Glomerular endothelial cell (primary cell): ENCODE measurements at regions not wholly inside any gene's neighbourhood (a gene's known extent, or its start where the extent isn't known, plus 50 kb on each side); places are given as distances from the start of the nearest gene placed in this dataset.
"Not testable (repeated sequence)": the region's sequence is repeated elsewhere in the genome, so short reads cannot be mapped to it uniquely, and the experiment has no call there.

Experiments used
- DNase-seq: peaks from one replicate; pipeline ENCODE4 v3.0.0-alpha.2; 2011; ENCODE audit warnings: low read depth, low spot score; ENCODE audit errors: extremely low read depth

DNA sequence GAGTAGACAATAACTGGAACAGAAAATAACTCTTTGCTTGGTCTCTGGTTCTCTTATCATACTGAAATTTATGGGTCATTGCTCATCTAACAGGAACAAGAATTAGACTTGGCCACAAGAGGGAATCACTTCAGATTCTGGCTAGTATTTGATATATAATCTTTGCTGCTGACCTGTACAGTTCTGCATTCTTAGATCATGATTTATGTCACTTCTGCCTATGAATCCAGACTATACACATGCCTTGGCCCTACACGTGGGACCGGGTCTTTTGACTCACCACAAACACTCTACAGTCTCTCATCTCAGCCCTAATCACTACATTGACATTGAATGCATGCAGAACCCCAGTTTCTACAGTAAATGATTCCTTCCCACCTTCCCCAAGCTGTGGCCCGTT lies 162.5 kb upstream of the SOX2 start:
- DNase-seq = no peak

DNA sequence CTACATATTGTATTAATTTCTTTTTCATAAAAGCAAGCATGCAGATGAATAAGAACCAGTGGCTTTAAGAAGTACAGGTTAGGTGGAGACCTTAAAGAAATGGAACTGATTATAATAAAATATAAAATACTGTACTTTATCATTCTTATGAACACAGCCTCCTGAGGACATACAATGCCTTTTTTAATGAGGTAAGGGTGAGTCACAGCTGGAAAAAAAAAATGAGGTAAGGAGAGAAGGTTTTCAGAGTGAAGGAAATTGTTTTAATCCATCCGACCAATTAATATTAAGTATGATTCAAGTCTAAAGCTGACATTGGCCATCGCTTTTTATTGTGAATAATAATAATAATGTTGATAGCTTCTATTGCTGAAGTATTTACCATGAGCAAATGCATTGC lies 170.3 kb upstream of the SOX2 start:
- no peak for DNase-seq

DNA sequence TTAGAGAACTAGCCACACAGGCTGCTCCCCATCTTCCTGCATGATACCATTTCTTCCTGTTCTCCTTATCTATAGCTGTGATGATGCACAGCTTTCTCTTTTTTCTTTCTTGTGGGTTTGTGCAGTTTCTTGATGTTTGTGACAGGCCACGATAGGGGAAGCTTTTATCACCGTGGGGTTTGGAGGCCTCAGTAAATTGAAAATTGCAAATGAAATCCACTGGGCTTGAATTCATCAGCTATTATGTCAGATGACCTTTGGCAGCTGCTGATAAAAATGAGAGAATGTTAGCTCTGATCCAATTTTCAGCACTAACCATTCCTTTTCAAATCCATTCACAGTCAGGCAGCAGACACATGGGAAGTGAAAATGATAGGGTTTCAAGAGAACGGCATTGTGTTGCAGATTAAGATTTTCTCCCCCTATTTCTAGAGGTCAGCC lies 176.9 kb upstream of the SOX2 start:
- no peak for DNase-seq

DNA sequence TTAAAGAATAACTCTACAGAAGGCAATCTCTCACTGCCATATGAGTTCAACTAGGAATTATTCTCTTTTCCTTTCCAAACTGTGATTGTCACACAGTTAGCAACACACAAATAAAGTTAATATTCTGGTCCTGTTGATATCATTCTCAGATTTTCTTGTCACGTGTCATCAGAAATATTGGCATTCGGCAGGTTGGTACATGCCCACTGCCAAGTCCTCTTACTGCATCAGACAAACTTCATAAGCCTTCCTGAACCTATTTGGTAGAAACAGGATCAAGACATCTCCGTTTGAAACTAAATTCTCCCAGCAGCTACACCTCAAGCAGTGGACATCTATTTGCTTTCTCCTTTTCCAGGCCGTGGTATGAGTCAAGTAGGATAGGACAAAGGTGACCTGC lies 177.9 kb upstream of the SOX2 start:
- DNase-seq = no peak

DNA sequence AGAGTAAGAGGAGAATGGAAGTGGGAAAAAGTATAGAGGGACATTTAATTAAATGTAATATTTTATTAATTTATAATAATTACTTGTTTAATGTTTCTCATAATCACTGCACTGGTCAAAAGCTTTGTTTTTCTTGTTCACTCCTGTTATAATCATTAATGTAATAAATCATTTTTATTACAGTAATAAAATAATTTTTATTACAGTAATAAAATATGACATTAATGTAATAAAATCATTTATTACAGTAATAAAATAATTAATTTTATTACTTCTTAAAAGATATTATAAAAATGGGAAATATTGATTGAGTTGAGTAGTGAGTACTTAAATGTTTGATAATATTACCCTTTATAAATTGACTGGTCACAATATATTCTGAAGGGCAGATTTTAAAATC lies 181.1 kb upstream of the SOX2 start:
- DNase-seq = no peak

DNA sequence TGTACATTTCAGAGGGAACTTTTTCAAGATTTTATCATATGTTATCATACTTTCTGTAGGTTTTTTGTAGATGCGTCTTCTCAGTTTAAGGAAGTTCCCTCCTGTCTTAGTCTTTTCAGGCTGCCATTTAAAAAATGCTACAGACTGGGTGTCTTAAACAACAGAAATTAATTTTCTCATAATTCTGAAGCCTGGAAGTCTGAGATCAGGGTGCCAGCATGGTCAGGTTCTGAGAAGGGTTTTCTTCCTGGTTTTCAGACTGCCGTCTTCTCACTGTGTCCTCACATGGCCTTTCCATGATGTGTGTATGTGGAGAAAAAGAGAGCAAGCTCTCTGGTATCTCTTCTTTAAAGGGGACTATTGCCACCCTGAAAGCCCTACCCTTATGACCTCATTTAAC lies 189.9 kb upstream of the SOX2 start:
- no peak for DNase-seq

DNA sequence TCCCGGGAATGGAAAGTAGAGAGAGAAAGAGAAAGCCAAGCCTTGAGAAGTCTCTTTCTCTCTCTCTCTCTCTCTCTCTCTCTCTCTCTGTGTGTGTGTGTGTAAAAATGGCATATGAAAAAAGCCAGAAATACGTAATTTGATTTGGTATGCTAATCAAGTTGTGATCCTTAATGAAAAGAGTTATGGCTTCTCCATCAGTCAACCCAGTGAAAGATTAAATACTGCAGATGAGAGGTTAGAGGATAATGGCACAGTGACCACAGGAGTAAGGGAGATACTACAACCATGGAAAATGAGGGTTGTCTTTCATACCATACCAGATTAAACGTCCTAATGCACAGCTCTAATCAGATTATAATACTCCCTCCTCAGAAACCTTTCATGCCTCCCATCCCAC lies 193.5 kb upstream of the SOX2 start:
- DNase-seq = no peak

DNA sequence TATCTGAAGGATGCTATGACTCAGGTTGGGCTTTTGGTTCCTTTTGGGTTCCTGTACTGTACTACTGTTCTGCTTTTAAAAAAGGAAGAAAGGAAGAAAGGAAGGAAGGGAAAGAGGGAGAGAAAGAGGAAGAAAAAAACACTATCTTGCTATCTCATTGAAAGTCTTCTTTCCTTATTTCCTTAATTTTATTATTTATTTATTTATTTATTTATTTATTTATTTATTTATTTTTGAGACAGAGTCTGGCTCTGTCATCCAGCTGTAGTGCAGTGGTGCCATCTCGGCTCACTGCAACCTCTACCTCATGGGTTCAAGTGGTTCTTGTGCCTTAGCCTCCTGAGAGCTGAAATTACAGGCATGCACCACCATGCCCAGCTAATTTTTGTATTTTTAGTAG lies 198.9 kb upstream of the SOX2 start:
- no peak for DNase-seq

DNA sequence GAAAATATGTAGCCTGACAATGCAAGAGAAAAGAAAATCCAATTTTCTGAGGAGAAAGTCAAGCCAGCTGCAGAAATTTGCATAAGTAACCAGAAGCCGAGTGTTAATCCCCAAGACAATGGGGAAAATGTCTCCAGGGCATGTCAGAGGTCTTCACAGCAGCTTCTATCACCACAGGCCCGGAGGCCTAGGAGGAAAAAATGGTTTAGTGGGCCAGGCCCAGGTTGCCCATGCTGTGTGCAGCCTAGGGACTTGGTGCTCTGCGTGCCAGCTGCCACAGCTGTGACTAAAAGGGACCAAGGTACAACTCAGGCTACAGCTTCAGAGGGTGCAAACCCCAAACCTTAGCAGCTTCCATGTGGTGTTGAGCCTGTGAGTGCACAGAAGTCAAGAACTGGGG lies 201.2 kb upstream of the SOX2 start:
- DNase-seq = no peak

DNA sequence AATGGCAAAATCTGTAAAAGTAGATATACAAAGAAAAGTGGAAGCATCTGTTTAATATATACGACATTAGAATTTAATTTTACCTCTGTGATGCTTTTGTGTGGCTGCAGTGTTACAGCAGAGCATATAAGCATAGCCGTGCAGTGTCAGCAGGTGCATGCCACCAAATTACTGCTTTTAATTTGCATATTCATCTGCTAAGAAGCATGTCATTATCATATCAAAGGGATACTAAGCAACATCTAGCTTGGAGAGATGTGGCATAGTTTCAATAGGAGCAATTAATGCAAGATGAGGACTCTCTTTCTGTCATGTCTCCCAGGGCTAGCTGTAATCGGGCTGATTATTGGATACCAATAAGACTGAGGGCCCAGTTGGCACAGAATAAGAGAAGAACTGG lies 214.4 kb upstream of the SOX2 start:
- DNase-seq = no peak

DNA sequence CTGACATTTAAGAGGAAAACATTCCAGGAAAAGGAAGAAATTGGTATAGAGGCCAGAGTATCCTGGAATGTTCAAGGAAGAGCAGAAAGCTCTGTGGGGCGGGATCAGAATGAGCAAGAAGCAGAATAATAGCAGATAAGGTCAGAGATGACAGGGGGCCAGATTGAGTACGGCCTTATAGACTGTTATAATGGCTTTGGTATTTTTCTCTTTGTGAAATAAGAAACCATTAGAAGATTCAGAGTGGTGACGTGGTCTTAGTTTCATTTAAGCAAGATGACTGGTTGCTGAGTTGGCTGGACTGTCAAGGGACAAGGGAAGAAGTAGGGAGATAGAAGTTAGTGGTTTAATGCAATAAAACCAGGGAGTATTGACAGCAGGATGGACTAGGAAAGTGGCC lies 218.3 kb upstream of the SOX2 start:
- DNase-seq = no peak

DNA sequence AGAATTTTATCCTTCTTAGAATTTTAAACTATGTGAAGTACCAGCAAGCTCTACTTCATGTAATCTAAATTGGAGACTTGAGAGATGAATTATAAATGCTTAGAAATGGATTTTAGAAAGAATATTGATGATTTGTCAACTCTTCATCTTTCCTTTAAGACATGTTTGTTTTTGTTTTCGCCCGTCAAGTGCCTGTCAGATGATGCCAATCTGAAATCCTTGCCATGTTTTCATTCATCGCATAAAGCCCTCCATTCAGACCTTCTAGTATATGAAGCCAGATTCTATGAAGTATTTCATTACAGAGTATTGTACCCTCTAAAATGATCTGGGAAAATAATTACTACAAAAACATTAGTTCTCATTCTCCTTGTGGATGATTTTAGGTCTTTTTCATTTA lies 223.2 kb upstream of the SOX2 start:
- DNase-seq = no peak

DNA sequence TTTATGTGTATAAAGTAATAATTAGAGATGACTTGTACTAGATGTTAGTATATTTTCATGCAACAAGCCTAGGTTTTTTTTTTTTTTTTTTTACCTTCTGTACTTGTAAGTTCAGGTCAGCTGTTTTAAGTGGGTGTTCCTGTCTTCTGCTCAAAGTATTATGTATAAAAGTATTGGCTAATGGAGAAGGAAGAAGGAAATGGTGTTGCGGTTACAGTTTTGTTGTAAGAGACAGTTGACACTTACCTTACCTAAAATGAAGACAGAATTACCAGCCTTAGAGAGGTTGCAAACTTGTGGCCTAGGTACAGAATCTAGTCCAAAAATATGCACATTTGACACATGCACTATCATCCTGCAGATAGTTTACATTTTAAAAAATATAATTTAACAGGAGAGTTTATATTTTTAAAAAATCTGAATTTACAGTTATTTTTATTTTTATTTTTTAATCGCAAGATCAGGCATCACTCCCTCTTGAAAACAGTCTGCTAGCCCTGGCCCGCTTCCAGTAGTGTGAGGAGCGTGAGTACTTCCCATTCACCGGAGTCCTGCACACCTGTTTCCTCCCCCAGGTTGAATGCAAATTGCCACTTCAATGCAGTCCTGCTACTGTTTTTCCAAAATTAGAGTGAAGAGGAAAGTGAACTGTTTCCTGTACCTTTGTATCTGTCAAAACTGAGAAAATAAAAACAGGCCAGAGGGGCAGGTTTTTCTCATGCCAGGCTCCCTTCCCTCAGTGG lies 224.3 kb upstream of the SOX2 start:
- no peak for DNase-seq

DNA sequence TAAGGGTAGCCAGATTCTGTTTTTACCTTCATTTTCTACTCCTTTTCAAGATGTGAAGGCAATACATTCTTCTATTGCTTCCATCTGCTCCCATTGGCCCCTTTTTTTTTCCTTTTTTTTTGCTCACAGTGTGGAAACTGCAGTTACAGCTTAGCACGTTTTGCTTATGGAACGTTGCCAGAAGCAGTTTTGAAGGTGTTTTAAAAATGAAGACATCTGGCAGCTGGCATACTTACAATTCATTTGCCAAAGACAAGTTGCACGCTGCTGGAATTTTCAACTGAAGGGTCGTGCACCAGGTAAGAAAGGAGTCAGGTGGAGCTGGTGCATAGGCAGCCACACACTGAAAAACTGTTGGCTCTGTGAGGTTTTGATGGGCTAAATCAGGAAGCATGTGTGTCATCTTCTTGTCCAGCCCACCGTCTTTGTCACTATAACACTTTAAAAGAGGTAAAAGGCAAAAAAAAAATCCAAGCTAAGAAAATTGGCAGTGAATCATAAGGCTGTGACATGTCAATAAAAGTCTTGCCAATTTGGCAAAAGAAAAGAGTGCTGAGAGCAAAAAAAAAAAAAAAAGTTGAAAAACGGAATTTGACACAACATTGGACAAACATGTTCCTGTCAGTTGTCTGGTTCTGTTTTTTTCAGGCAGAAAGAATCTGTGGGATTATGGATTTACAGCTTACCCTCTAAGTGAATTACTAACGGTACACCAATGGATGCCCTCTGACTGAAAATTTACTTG lies 225.4 kb upstream of the SOX2 start:
- no peak for DNase-seq

DNA sequence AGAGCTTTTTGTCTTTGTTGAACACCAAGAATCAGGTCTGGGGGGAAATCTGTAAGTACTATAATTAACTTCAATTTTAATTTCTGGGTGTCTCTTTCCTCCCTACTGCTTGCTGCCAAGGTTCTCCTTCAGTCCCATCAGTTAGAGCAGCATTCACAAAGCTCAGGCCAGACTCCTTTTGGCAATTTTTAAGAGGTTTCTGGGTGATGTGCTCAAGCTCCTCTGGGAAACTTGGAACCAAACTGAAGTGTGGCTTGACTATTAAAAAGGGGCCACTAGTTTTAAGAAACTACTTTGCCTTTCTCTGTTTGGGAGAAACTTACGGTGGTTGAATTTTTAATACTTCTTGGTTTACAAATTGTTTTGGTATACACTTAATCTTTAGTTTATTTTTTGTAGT lies 227.7 kb upstream of the SOX2 start:
- no peak for DNase-seq

DNA sequence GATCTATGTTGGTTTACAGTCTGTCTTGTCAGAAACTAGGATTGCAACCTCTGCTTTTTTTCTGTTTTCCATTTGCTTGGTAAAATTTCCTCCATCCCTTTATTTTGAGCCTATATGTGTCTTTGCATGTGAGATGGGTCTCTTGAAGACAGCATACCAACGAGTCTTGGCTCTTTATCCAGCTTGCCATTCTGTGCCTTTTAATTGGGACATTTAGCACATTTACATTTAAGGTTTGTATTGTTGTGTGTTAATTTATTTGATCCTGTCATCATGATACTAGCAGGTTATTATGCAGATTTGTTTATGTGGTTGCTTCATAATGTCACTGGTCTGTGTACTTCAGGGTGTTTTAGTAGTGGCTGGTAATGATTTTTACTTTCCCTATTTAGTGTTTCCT lies 236.6 kb upstream of the SOX2 start:
- DNase-seq = not testable (repeated sequence)

DNA sequence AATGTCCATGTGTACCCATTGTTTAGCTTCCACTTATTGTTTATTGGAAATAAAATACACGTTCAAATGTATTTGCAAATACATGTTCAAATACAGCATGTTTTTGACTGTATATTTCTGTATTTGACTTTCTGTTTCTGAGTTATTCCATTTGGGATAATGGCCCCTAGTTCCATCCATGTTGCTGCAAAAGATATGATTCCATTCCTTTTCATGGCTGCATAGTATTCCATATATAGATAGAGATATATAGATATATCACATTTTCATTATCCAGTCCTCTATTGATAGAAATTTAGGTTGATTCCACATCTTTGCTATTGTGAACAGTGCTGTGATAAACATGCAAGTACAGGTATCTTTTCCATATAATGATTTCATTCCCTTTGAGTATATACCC lies 241.4 kb upstream of the SOX2 start:
- no peak for DNase-seq

DNA sequence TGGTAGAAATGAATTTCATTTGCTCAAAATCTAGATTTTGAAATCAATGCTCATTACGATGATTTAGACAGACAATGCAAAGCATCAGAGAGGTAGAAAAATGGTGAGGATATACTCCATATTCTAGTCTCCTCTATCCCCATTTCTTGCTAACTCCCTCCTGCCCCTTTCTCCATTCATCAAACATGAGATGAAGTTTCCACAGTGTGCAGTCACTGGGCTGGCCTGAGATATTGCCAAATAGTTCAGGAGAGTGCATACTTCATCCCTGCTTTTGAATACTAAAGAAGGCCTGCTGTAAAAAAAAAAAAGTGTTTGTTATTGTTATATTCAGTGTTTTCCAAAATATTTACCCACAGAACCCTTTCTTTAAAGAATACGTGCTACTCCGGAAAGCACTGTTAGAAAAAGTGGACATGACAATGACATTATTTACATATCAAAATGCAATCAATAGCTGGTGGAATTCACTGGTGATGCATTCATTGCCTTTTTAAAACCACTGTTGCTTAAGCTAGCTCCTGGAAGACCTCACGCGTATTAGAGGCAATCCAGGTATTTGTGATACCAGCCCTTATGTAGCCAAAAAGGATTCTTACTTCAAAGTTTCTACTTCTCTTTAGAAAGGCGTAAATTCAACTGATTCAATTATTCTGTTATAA lies 247.6 kb upstream of the SOX2 start:
- no peak for DNase-seq

DNA sequence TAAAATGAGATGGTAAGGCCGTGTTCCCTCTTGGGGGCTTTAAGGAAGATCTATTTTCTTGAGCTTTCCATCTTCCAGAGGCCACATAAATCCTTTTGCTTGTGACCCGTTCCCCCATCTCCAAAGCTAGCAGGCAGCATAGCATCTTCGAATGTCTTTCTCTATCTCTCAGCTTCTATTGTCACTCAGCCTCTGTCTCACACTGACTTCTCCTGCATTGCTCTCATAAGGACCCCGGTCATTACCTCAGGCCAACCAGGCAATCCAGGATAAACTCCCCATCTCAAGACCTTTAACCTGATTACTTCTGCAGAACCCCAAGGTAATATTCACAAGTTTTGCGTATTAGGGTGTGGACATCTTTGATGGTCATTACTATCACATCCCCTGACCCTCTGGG lies 250.3 kb upstream of the SOX2 start:
- DNase-seq = no peak

DNA sequence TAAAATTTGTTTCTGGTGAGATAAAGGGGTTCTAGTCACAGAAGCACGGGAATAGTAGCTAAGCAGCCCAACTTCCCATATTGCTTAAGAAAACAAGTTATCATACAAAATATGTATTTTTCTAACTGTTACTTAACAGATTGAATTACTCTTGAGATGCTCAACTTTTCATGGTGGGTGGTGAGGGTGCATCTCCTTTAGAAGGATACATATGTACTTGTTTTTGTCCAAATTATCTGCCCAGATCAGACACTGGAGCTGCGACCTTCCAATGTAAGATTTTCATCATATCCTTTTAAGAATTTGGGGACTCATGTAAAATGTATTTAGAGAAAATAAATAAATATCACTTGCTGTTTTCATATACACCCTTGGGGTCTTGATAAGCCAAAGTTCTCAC lies 252.2 kb upstream of the SOX2 start:
- DNase-seq = no peak

DNA sequence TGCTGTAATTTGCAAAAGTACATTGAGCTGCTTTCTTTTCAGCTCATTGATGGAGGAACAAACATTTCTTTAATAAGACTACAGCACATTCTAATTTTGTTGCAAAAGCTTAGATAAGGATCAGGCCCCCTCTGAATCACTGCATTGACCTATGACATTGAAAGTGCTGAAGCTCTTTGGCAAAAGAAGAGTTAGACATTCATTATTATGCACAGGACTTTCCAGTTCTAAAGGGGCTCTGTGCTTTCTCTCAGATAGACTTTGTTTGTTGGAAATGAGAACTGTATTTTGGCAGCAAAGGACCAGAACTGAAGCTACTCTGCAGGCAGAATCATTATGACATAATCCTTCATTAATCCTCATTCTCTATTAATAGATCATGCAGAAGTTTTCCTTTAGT lies 252.9 kb upstream of the SOX2 start:
- no peak for DNase-seq

DNA sequence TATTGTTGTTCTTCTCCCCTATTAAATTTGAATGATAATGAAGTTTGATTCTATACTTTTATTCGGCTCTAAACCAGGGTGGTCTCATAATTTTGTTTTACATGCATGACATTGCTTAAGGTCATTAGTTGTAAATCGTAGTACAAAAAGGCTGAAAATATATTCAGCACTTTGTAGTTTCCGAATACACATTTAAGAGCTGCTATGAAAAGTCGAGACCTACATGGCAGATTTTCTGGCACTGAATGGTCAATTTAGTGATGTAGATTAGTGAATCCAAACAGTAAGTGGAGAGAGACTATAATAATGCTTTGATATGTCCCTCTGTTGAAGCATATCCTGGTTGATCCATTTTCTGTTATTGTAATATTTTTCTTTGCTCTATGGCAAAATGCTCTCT lies 254.0 kb upstream of the SOX2 start:
- no peak for DNase-seq
